OCI-LY7 (cell line): ENCODE measurements at regions not wholly inside any gene's neighbourhood (a gene's known extent, or its start where the extent isn't known, plus 50 kb on each side); places are given as distances from the start of the nearest gene placed in this dataset.

Experiments used
- EZH2phosphoT487 ChIP-seq: fragments of 200-600 bp; sonication (generic); IDR thresholded peaks from 2 replicates; pipeline ENCODE4 v1.6.1; 2018; ENCODE audit warnings: low read depth, borderline replicate concordance, mild to moderate bottlenecking, mixed run types, antibody characterized with exemption, low read length, moderate library complexity, mixed read lengths
- TF ChIP-seq, protein P1 (sequence below): fragments of 200-600 bp; sonication (generic); conservative IDR thresholded peaks from 2 replicates; pipeline ENCODE4 v1.5.1; 2014; ENCODE audit warnings: mild to moderate bottlenecking, antibody characterized with exemption, low read length, moderate library complexity, mixed read lengths

DNA sequence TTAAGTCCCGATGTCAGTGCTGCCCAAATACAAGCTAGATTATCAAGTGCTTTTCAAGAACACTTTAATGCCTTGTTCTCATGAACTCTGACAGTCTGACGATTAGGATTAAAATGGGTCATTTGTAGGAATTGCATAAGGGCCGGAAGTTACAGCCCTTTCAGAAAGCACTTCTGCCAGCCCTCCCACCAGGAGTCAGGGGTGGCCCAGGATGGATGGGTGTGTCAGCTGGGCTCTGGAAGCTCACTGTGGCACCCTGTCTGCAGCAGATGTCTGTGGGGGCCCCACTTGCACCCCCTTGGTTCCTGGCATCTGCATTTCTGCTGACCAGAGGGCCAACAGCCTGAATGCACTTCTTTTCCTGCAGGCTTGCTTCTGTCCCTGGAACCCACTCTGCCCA is 712.7 kb downstream of the UQCRFS1 start:
- TF ChIP-seq, protein P1, sequence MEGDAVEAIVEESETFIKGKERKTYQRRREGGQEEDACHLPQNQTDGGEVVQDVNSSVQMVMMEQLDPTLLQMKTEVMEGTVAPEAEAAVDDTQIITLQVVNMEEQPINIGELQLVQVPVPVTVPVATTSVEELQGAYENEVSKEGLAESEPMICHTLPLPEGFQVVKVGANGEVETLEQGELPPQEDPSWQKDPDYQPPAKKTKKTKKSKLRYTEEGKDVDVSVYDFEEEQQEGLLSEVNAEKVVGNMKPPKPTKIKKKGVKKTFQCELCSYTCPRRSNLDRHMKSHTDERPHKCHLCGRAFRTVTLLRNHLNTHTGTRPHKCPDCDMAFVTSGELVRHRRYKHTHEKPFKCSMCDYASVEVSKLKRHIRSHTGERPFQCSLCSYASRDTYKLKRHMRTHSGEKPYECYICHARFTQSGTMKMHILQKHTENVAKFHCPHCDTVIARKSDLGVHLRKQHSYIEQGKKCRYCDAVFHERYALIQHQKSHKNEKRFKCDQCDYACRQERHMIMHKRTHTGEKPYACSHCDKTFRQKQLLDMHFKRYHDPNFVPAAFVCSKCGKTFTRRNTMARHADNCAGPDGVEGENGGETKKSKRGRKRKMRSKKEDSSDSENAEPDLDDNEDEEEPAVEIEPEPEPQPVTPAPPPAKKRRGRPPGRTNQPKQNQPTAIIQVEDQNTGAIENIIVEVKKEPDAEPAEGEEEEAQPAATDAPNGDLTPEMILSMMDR, result no peak
- no peak for TF ChIP-seq EZH2phosphoT487
